ENCODE measurements at regions not wholly inside any gene's neighbourhood (a gene's known extent, or its start where the extent isn't known, plus 50 kb on each side); places are given as distances from the start of the nearest gene placed in this dataset.

GRCh38 chr11:115751243-115752015 is 247.2 kb upstream of the CADM1 start:
- no peaks in the 10 kb centered on the region for H3K9me3 Mint-ChIP-seq (ENCODE audit: unreplicated experiment)
- no peak for TF ChIP-seq CTCF (IDR thresholded peaks at IDR 0.05; ENCODE audit: insufficient read depth in 1 of 2, low read depth in 1 of 2, low read length in 1 of 2, severe bottlenecking in 1 of 2, unreplicated experiment in 1 of 2)
- no peak for DNase-seq
- no TSS peak for BruUV-seq (replicated peaks)
- no peaks in the 10 kb centered on the region for H3K4me1 Mint-ChIP-seq (ENCODE audit: low read depth, unreplicated experiment)
- Histone ChIP-seq H3K4me3 (ENCODE audit: low read depth, low read length) (no peak overlapping the region), H3K27me3 (replicated peaks; ENCODE audit: control insufficient read depth, insufficient read depth, low read length) (peaks cover 3% of the 10 kb centered on the region), H3K9me3 (no peaks in the 10 kb centered on the region), H3K4me1 (no peaks in the 10 kb centered on the region), H3K36me3 (ENCODE audit: control insufficient read depth, insufficient read depth, low read length) (no peaks in the 10 kb centered on the region)
- peaks cover 43% of the 10 kb centered on the region for H3K27me3 Mint-ChIP-seq (ENCODE audit: insufficient read depth, unreplicated experiment)
- ChIA-PET POLR2A (no interaction called here), CTCF (interaction anchor here (0.6 kb wide), 1 partner anchor 184 kb away, joined by 3 read pairs; no protein-coding TSS in a partner anchor)
- intact Hi-C loops (cut with micrococcal nuclease; ENCODE audit: unreplicated experiment) = no loop called here
- no peaks in the 10 kb centered on the region for H3K36me3 Mint-ChIP-seq (ENCODE audit: insufficient read depth, unreplicated experiment)
- no peak overlapping the region for H3K27ac Mint-ChIP-seq (ENCODE audit: unreplicated experiment)
- H3K4me3 Mint-ChIP-seq (ENCODE audit: unreplicated experiment) = no peak overlapping the region

- Mint-ChIP-seq H3K4me3 (ENCODE audit: unreplicated experiment) (no peak overlapping the region), H3K27me3 (ENCODE audit: insufficient read depth, unreplicated experiment) (peaks cover 38% of the 10 kb centered on the region), H3K9me3 (ENCODE audit: unreplicated experiment) (no peaks in the 10 kb centered on the region), H3K36me3 (ENCODE audit: insufficient read depth, unreplicated experiment) (no peaks in the 10 kb centered on the region), H3K27ac (ENCODE audit: unreplicated experiment) (no peak overlapping the region), H3K4me1 (ENCODE audit: low read depth, unreplicated experiment) (no peaks in the 10 kb centered on the region)
- H3K27me3 ChIP-seq (replicated peaks; ENCODE audit: control insufficient read depth, insufficient read depth, low read length) = no peaks in the 10 kb centered on the region
- H3K9me3 ChIP-seq = no peaks in the 10 kb centered on the region
- ChIA-PET CTCF (no interaction called here), POLR2A (no interaction called here)
- TF ChIP-seq CTCF (IDR thresholded peaks at IDR 0.05; ENCODE audit: insufficient read depth in 1 of 2, low read depth in 1 of 2, low read length in 1 of 2, severe bottlenecking in 1 of 2, unreplicated experiment in 1 of 2) = no peak
- no peaks in the 10 kb centered on the region for H3K36me3 ChIP-seq (ENCODE audit: control insufficient read depth, insufficient read depth, low read length)
- H3K4me1 ChIP-seq = no peaks in the 10 kb centered on the region
- intact Hi-C loops (cut with micrococcal nuclease; ENCODE audit: unreplicated experiment) = no loop called here
- no peak overlapping the region for H3K4me3 ChIP-seq (ENCODE audit: low read depth, low read length)
- BruUV-seq (replicated peaks) = no TSS peak
- no peak for DNase-seq
Observed at GRCh38 chr11:115745610-115746512, 241.6 kb upstream of the CADM1 start.

GRCh38 chr11:115745066-115745465 is 240.9 kb upstream of the CADM1 start:
- no peak overlapping the region for H3K27ac Mint-ChIP-seq (ENCODE audit: unreplicated experiment)
- Histone ChIP-seq H3K9me3 (no peaks in the 10 kb centered on the region), H3K27me3 (replicated peaks; ENCODE audit: control insufficient read depth, insufficient read depth, low read length) (no peaks in the 10 kb centered on the region), H3K4me3 (ENCODE audit: low read depth, low read length) (no peak overlapping the region), H3K4me1 (no peaks in the 10 kb centered on the region), H3K36me3 (ENCODE audit: control insufficient read depth, insufficient read depth, low read length) (no peaks in the 10 kb centered on the region)
- peaks cover 33% of the 10 kb centered on the region for H3K27me3 Mint-ChIP-seq (ENCODE audit: insufficient read depth, unreplicated experiment)
- H3K9me3 Mint-ChIP-seq (ENCODE audit: unreplicated experiment) = no peaks in the 10 kb centered on the region
- CTCF ChIA-PET = no interaction called here
- no peak for TF ChIP-seq CTCF (IDR thresholded peaks at IDR 0.05; ENCODE audit: insufficient read depth in 1 of 2, low read depth in 1 of 2, low read length in 1 of 2, severe bottlenecking in 1 of 2, unreplicated experiment in 1 of 2)
- H3K36me3 Mint-ChIP-seq (ENCODE audit: insufficient read depth, unreplicated experiment) = no peaks in the 10 kb centered on the region
- POLR2A ChIA-PET = no interaction called here
- no peak overlapping the region for H3K4me3 Mint-ChIP-seq (ENCODE audit: unreplicated experiment)
- BruUV-seq (replicated peaks) = no TSS peak
- H3K4me1 Mint-ChIP-seq (ENCODE audit: low read depth, unreplicated experiment) = no peaks in the 10 kb centered on the region
- intact Hi-C loops (cut with micrococcal nuclease; ENCODE audit: unreplicated experiment) = no loop called here
- no peak for DNase-seq

All from Caco-2 (cell line).